Endothelial cell (in vitro differentiated cells): ENCODE measurements at regions not wholly inside any gene's neighbourhood (a gene's known extent, or its start where the extent isn't known, plus 50 kb on each side); places are given as distances from the start of the nearest gene placed in this dataset.

ENCODE experiments used
- DNase-seq: peaks from one replicate; pipeline ENCODE4 v3.0.0; 2021; ENCODE audit warnings: low spot score
- H3K27ac Mint-ChIP-seq: one replicate; pipeline ENCODE4 v1.8.0; 2021; ENCODE audit warnings: mixed read lengths, inconsistent platforms; ENCODE audit not compliant: unreplicated experiment
- H3K27me3 Mint-ChIP-seq: one replicate; pipeline ENCODE4 v1.8.0; 2021; ENCODE audit warnings: mild to moderate bottlenecking, moderate library complexity, mixed read lengths, inconsistent platforms; ENCODE audit not compliant: unreplicated experiment
- H3K36me3 Mint-ChIP-seq: one replicate; pipeline ENCODE4 v1.8.0; 2021; ENCODE audit warnings: mild to moderate bottlenecking, low read depth, mixed read lengths, inconsistent platforms; ENCODE audit not compliant: unreplicated experiment
- H3K4me1 Mint-ChIP-seq: one replicate; pipeline ENCODE4 v1.8.0; 2021; ENCODE audit warnings: mild to moderate bottlenecking, mixed read lengths, inconsistent platforms; ENCODE audit not compliant: unreplicated experiment
- H3K4me3 Mint-ChIP-seq: one replicate; pipeline ENCODE4 v1.8.0; 2021; ENCODE audit warnings: mild to moderate bottlenecking, mixed read lengths, inconsistent platforms; ENCODE audit not compliant: unreplicated experiment
- H3K9me3 Mint-ChIP-seq: one replicate; pipeline ENCODE4 v1.8.0; 2021; ENCODE audit warnings: mixed read lengths, inconsistent platforms; ENCODE audit not compliant: unreplicated experiment
- TF ChIP-seq, protein P1 (sequence below): fragments of 200-600 bp; sonication (generic); IDR thresholded peaks from one replicate; pipeline ENCODE4 v1.5.0; 2021; ENCODE audit warnings: antibody characterized with exemption; ENCODE audit not compliant: unreplicated experiment

GRCh38 chrX:26631385-26631784 is 415.4 kb downstream of the MAGEB5 start:
- H3K4me1 Mint-ChIP-seq, result no peaks in the 10 kb centered on the region
- DNase-seq, result no peak
- H3K4me3 Mint-ChIP-seq, result no peak overlapping the region
- no peaks in the 10 kb centered on the region for H3K27me3 Mint-ChIP-seq
- TF ChIP-seq, protein P1, sequence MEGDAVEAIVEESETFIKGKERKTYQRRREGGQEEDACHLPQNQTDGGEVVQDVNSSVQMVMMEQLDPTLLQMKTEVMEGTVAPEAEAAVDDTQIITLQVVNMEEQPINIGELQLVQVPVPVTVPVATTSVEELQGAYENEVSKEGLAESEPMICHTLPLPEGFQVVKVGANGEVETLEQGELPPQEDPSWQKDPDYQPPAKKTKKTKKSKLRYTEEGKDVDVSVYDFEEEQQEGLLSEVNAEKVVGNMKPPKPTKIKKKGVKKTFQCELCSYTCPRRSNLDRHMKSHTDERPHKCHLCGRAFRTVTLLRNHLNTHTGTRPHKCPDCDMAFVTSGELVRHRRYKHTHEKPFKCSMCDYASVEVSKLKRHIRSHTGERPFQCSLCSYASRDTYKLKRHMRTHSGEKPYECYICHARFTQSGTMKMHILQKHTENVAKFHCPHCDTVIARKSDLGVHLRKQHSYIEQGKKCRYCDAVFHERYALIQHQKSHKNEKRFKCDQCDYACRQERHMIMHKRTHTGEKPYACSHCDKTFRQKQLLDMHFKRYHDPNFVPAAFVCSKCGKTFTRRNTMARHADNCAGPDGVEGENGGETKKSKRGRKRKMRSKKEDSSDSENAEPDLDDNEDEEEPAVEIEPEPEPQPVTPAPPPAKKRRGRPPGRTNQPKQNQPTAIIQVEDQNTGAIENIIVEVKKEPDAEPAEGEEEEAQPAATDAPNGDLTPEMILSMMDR, result no peak
- H3K27ac Mint-ChIP-seq, result no peak overlapping the region
- H3K36me3 Mint-ChIP-seq, result no peaks in the 10 kb centered on the region
- H3K9me3 Mint-ChIP-seq, result no peaks in the 10 kb centered on the region

DNA sequence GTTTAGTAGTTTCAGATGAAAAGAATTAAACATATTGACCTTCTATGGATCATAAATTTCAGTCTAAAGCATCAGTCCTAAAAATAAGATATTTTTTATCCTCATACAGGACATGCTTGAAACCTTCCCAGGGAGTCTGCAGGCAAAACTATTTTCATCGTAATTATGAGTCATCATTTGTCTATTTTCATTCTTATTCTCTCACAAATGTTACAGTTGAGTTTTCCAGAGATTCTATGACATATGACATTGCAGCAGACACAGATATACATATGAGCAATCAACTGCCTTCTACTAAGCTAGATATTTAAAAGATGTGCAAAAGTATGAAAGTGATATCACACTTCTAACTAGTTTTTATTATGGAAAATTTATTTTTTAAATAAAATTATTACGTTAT is 398.0 kb downstream of the MAGEB5 start:
- Mint-ChIP-seq H3K4me1 (no peaks in the 10 kb centered on the region), H3K27me3 (no peaks in the 10 kb centered on the region), H3K4me3 (no peak overlapping the region), H3K9me3 (no peaks in the 10 kb centered on the region), H3K36me3 (no peaks in the 10 kb centered on the region), H3K27ac (no peak overlapping the region)
- TF ChIP-seq, protein P1, result no peak
- no peak for DNase-seq

DNA sequence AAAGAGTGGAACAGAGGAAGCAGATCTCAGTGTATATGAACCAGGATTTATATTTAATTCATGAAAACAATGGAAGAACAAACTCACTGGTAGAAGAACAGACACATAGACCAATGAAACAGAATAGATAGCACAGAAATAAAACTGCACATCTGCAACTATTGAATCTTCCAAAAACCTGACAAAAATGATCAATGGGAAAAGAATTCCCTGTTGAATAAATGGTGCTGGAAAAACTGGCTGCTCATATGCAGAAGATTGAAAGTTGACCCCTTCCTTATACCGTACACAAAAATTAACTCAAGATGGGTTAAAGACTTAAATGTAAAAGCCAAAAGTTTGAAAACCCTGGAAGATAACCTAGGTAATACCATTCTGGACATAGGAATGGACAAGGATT is 391.0 kb downstream of the MAGEB5 start:
- H3K9me3 Mint-ChIP-seq, result no peaks in the 10 kb centered on the region
- H3K27ac Mint-ChIP-seq, result no peak overlapping the region
- H3K4me3 Mint-ChIP-seq, result no peak overlapping the region
- no peaks in the 10 kb centered on the region for H3K4me1 Mint-ChIP-seq
- no peaks in the 10 kb centered on the region for H3K27me3 Mint-ChIP-seq
- TF ChIP-seq, protein P1, result no peak
- DNase-seq, result no peak
- no peaks in the 10 kb centered on the region for H3K36me3 Mint-ChIP-seq

DNA sequence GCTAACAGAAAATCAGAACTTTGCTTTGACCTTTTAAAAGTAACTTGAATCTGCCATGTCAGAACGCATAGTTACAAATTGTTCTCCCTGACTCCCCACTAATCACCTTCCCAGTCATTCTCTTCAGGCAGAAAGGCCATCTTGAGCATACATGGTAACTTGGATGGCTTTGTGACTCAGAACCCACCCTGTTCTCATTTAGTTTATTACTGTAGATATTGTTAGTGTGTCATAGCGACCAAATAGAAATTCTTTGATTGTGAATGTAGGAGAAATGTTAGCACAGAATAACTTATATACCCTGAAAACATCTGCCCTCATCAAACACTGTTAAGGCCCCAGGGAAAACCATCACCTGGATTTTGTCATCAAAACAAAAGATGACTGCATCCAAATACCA is 382.0 kb downstream of the MAGEB5 start:
- TF ChIP-seq, protein P1, result no peak
- H3K27me3 Mint-ChIP-seq, result no peaks in the 10 kb centered on the region
- H3K4me3 Mint-ChIP-seq, result no peak overlapping the region
- no peak for DNase-seq
- no peaks in the 10 kb centered on the region for H3K4me1 Mint-ChIP-seq
- H3K27ac Mint-ChIP-seq, result no peak overlapping the region
- H3K36me3 Mint-ChIP-seq, result no peaks in the 10 kb centered on the region
- no peaks in the 10 kb centered on the region for H3K9me3 Mint-ChIP-seq

DNA sequence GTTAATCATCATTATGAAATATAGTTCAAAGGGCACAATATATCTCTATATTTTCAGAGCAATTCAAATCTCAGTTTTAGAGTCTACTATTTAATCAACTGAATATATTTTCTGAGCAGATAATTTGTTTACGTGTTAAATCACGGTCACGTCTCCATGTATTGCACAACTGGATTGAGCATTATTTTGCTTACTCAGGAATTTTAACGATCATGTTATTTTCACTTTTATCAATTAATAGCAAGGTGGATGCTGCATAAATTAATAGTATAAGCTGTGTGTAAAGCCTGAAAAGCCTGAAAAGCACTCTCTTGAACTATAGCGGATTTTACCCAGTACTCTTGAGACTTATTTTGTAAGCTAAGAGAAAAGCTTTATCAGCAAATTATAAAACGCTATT is 374.9 kb downstream of the MAGEB5 start:
- Mint-ChIP-seq H3K4me1 (no peaks in the 10 kb centered on the region), H3K27me3 (peaks cover 1% of the 10 kb centered on the region), H3K36me3 (no peaks in the 10 kb centered on the region), H3K27ac (no peak overlapping the region), H3K4me3 (no peak overlapping the region), H3K9me3 (no peaks in the 10 kb centered on the region)
- TF ChIP-seq, protein P1, result no peak
- no peak for DNase-seq
